MCF 10A (cell line): ENCODE measurements at regions not wholly inside any gene's neighbourhood (a gene's known extent, or its start where the extent isn't known, plus 50 kb on each side); places are given as distances from the start of the nearest gene placed in this dataset.
"Not testable (repeated sequence)": the region's sequence is repeated elsewhere in the genome, so short reads cannot be mapped to it uniquely, and the experiment has no call there.

ENCODE experiments used
- BruUV-seq: library from RNA; stranded (reverse); fragments of 400-500 nt; replicated peaks from 2 replicates; lab custom pipeline; 2021; lab: Mats Ljungman, UMichigan
- CTCF ChIA-PET: fragments of 300-600 bp; sonication (Branson Sonifier 250); formaldehyde crosslinking; extraction: SDS; loops from one replicate; lab custom pipeline; 2021; ENCODE audit warnings: antibody characterized with exemption, inconsistent platforms; lab: Yijun Ruan, JAX
- POLR2A ChIA-PET: fragments of 300-600, 350-650 bp; sonication (Branson Sonifier 250); formaldehyde crosslinking; extraction: SDS; loops from one replicate; lab custom pipeline; 2020; ENCODE audit warnings: antibody characterized with exemption, inconsistent platforms; lab: Yijun Ruan, JAX
- DNase-seq: peaks from one replicate; pipeline ENCODE4 v3.0.0-alpha.2; 2018; ENCODE audit not compliant: unreplicated experiment
- H3K27ac Mint-ChIP-seq: one replicate; pipeline ENCODE4 v1.8.0; 2022; ENCODE audit warnings: mild to moderate bottlenecking, low read depth, mixed read lengths; ENCODE audit not compliant: unreplicated experiment
- H3K27me3 Mint-ChIP-seq: one replicate; pipeline ENCODE4 v1.8.0; 2022; ENCODE audit warnings: mixed read lengths; ENCODE audit not compliant: insufficient read depth, unreplicated experiment
- H3K36me3 Mint-ChIP-seq: one replicate; pipeline ENCODE4 v1.8.0; 2022; ENCODE audit warnings: mild to moderate bottlenecking, moderate library complexity, mixed read lengths; ENCODE audit not compliant: insufficient read depth, unreplicated experiment
- H3K4me1 Mint-ChIP-seq: one replicate; pipeline ENCODE4 v1.8.0; 2022; ENCODE audit warnings: mixed read lengths; ENCODE audit not compliant: insufficient read depth, unreplicated experiment
- H3K4me3 Mint-ChIP-seq: one replicate; pipeline ENCODE4 v1.8.0; 2022; ENCODE audit warnings: mild to moderate bottlenecking, moderate library complexity, mixed read lengths; ENCODE audit not compliant: unreplicated experiment
- H3K9me3 Mint-ChIP-seq: one replicate; pipeline ENCODE4 v1.8.0; 2022; ENCODE audit warnings: mixed read lengths; ENCODE audit not compliant: unreplicated experiment
- CTCF ChIP-seq: fragments of 200-600 bp; IDR thresholded peaks from one replicate; pipeline ENCODE4 v1.8.0; 2022; ENCODE audit warnings: antibody characterized with exemption, mild to moderate bottlenecking; ENCODE audit not compliant: unreplicated experiment
- intact Hi-C: fragments of 100-400 bp; cut with micrococcal nuclease; formaldehyde crosslinking; loops from 2 replicates; pipeline ENCODE4 v1.14.1; 2022

- no peak for DNase-seq
- H3K27ac Mint-ChIP-seq = no peak overlapping the region
- no peaks in the 10 kb centered on the region for H3K36me3 Mint-ChIP-seq
- ChIA-PET CTCF (interaction anchor here (0.7 kb wide), 1 partner anchor 621 kb away, joined by 3 read pairs; no protein-coding TSS in a partner anchor), POLR2A (interaction anchor here (0.8 kb wide), 1 partner anchor 41 kb away, joined by 3 read pairs; no protein-coding TSS in a partner anchor)
- H3K4me1 Mint-ChIP-seq = no peaks in the 10 kb centered on the region
- no peaks in the 10 kb centered on the region for H3K9me3 Mint-ChIP-seq
- no peaks in the 10 kb centered on the region for H3K27me3 Mint-ChIP-seq
- no TSS peak for BruUV-seq
- H3K4me3 Mint-ChIP-seq = no peak overlapping the region
- no peak for TF ChIP-seq CTCF
- intact Hi-C loops = no loop called here
Observed at GRCh38 chrX:9396930-9397329, 67.9 kb upstream of the TBL1X start.

- no peak overlapping the region for H3K4me3 Mint-ChIP-seq
- intact Hi-C loops = no loop called here
- H3K36me3 Mint-ChIP-seq = no peaks in the 10 kb centered on the region
- POLR2A ChIA-PET = no interaction called here
- no TSS peak for BruUV-seq
- no peaks in the 10 kb centered on the region for H3K27me3 Mint-ChIP-seq
- no peak overlapping the region for H3K27ac Mint-ChIP-seq
- H3K9me3 Mint-ChIP-seq = no peaks in the 10 kb centered on the region
- no peak for DNase-seq
- CTCF ChIA-PET = interaction anchor here (0.5 kb wide), 1 partner anchor 1323 kb away, joined by 8 read pairs; no protein-coding TSS in a partner anchor
- H3K4me1 Mint-ChIP-seq = no peaks in the 10 kb centered on the region
- no peak for TF ChIP-seq CTCF
Observed at GRCh38 chrX:9401051-9401450, 63.8 kb upstream of the TBL1X start.

GRCh38 chrX:9403374-9403773, 61.5 kb upstream of the TBL1X start:
- intact Hi-C loops = no loop called here
- TF ChIP-seq CTCF = no peak
- no peak overlapping the region for H3K4me3 Mint-ChIP-seq
- POLR2A ChIA-PET = no interaction called here
- BruUV-seq = no TSS peak
- CTCF ChIA-PET = interaction anchor here (0.6 kb wide), 1 partner anchor 308 kb away, joined by 6 read pairs; no protein-coding TSS in a partner anchor
- no peak overlapping the region for H3K27ac Mint-ChIP-seq
- H3K27me3 Mint-ChIP-seq = no peaks in the 10 kb centered on the region
- no peaks in the 10 kb centered on the region for H3K4me1 Mint-ChIP-seq
- no peak for DNase-seq
- no peaks in the 10 kb centered on the region for H3K9me3 Mint-ChIP-seq
- H3K36me3 Mint-ChIP-seq = no peaks in the 10 kb centered on the region

GRCh38 chrX:9405635-9406034, 59.2 kb upstream of the TBL1X start:
- POLR2A ChIA-PET, H3K9me3 Mint-ChIP-seq, H3K4me3 Mint-ChIP-seq, H3K36me3 Mint-ChIP-seq, intact Hi-C loops, BruUV-seq, DNase-seq, H3K27ac Mint-ChIP-seq, H3K27me3 Mint-ChIP-seq, H3K4me1 Mint-ChIP-seq: not testable (repeated sequence)
- CTCF ChIA-PET = interaction anchor here (1.1 kb wide), 1 partner anchor 9 kb away, joined by 3 read pairs; no protein-coding TSS in a partner anchor

- CTCF ChIA-PET, POLR2A ChIA-PET, intact Hi-C loops, BruUV-seq, H3K27ac Mint-ChIP-seq, DNase-seq, H3K9me3 Mint-ChIP-seq, H3K36me3 Mint-ChIP-seq, H3K4me1 Mint-ChIP-seq, H3K27me3 Mint-ChIP-seq, H3K4me3 Mint-ChIP-seq: not testable (repeated sequence)
Observed at GRCh38 chrX:9410889-9411288, 54.0 kb upstream of the TBL1X start.

GRCh38 chrX:9411682-9412081, 53.2 kb upstream of the TBL1X start:
- H3K4me3 Mint-ChIP-seq, intact Hi-C loops, DNase-seq, H3K36me3 Mint-ChIP-seq, CTCF ChIA-PET, H3K27ac Mint-ChIP-seq, BruUV-seq, H3K27me3 Mint-ChIP-seq, H3K9me3 Mint-ChIP-seq, POLR2A ChIA-PET, H3K4me1 Mint-ChIP-seq: not testable (repeated sequence)
